ENCODE measurements at regions not wholly inside any gene's neighbourhood (a gene's known extent, or its start where the extent isn't known, plus 50 kb on each side); places are given as distances from the start of the nearest gene placed in this dataset.

- no peak for DNase-seq
These were observed 60.3 kb upstream of the SLC27A6 start for GRCh38 chr5:128904805-128905567.

- no peak for DNase-seq
These were observed 59.6 kb upstream of the SLC27A6 start for GRCh38 chr5:128905568-128906110.

- DNase-seq, result no peak
These were observed 51.7 kb upstream of the SLC27A6 start for GRCh38 chr5:128913551-128913950.

All from GOT3 (cell line).